Glutamatergic neuron (in vitro differentiated cells): ENCODE measurements at regions not wholly inside any gene's neighbourhood (a gene's known extent, or its start where the extent isn't known, plus 50 kb on each side); places are given as distances from the start of the nearest gene placed in this dataset.
"Not testable (repeated sequence)": the region's sequence is repeated elsewhere in the genome, so short reads cannot be mapped to it uniquely, and the experiment has no call there.

ENCODE experiments used
- DNase-seq: peaks from one replicate; pipeline ENCODE4 v3.0.0; 2022
- H3K27ac Mint-ChIP-seq: one replicate; pipeline ENCODE4 v1.8.0; 2020; ENCODE audit warnings: mild to moderate bottlenecking, mixed read lengths, inconsistent platforms; ENCODE audit not compliant: unreplicated experiment
- H3K27me3 Mint-ChIP-seq: one replicate; pipeline ENCODE4 v1.8.0; 2020; ENCODE audit warnings: mild to moderate bottlenecking, moderate library complexity, mixed read lengths, inconsistent platforms; ENCODE audit not compliant: unreplicated experiment
- H3K36me3 Mint-ChIP-seq: one replicate; pipeline ENCODE4 v1.8.0; 2020; ENCODE audit warnings: mild to moderate bottlenecking, mixed read lengths, inconsistent platforms; ENCODE audit not compliant: unreplicated experiment
- H3K4me1 Mint-ChIP-seq: one replicate; pipeline ENCODE4 v1.8.0; 2020; ENCODE audit warnings: mild to moderate bottlenecking, low read depth, mixed read lengths, inconsistent platforms; ENCODE audit not compliant: unreplicated experiment
- H3K4me3 Mint-ChIP-seq: one replicate; pipeline ENCODE4 v1.8.0; 2020; ENCODE audit warnings: mild to moderate bottlenecking, mixed read lengths, inconsistent platforms; ENCODE audit not compliant: unreplicated experiment
- H3K9me3 Mint-ChIP-seq: one replicate; pipeline ENCODE4 v1.8.0; 2020; ENCODE audit warnings: mild to moderate bottlenecking, moderate library complexity, mixed read lengths, inconsistent platforms; ENCODE audit not compliant: unreplicated experiment
- CTCF ChIP-seq: fragments of 200-600 bp; sonication (generic); IDR thresholded peaks from one replicate; pipeline ENCODE4 v1.5.0; 2021; ENCODE audit not compliant: partially characterized antibody, unreplicated experiment

- H3K4me1 Mint-ChIP-seq = no peaks in the 10 kb centered on the region
- no peak overlapping the region for H3K4me3 Mint-ChIP-seq
- no peaks in the 10 kb centered on the region for H3K27me3 Mint-ChIP-seq
- no peak for DNase-seq
- no peaks in the 10 kb centered on the region for H3K36me3 Mint-ChIP-seq
- no peak overlapping the region for H3K27ac Mint-ChIP-seq
- no peak for TF ChIP-seq CTCF
- H3K9me3 Mint-ChIP-seq = no peaks in the 10 kb centered on the region
Observed at GRCh38 chr1:187063271-187063670, 234.5 kb downstream of the PLA2G4A start.

GRCh38 chr1:187067160-187067559, 238.4 kb downstream of the PLA2G4A start:
- H3K27ac Mint-ChIP-seq = no peak overlapping the region
- no peak for DNase-seq
- no peak for TF ChIP-seq CTCF

GRCh38 chr1:187070076-187070475, 241.3 kb downstream of the PLA2G4A start:
- Mint-ChIP-seq H3K27ac (no peak overlapping the region), H3K4me3 (no peak overlapping the region), H3K4me1 (no peaks in the 10 kb centered on the region), H3K36me3 (peaks cover 4% of the 10 kb centered on the region), H3K9me3 (no peaks in the 10 kb centered on the region), H3K27me3 (no peaks in the 10 kb centered on the region)
- no peak for DNase-seq
- TF ChIP-seq CTCF = no peak

More at GRCh38 chr1:187067160-187067559, 238.4 kb downstream of the PLA2G4A start:
- Mint-ChIP-seq H3K36me3 (no peaks in the 10 kb centered on the region), H3K27me3 (no peaks in the 10 kb centered on the region), H3K4me3 (no peak overlapping the region), H3K9me3 (no peaks in the 10 kb centered on the region), H3K4me1 (no peaks in the 10 kb centered on the region)

GRCh38 chr1:187072262-187073034, 243.7 kb downstream of the PLA2G4A start:
- not testable (repeated sequence) for H3K9me3 Mint-ChIP-seq, H3K27me3 Mint-ChIP-seq, H3K27ac Mint-ChIP-seq, DNase-seq, H3K4me1 Mint-ChIP-seq, H3K36me3 Mint-ChIP-seq, H3K4me3 Mint-ChIP-seq

- H3K4me3 Mint-ChIP-seq, H3K27me3 Mint-ChIP-seq, H3K4me1 Mint-ChIP-seq, DNase-seq, H3K9me3 Mint-ChIP-seq, H3K27ac Mint-ChIP-seq, H3K36me3 Mint-ChIP-seq: not testable (repeated sequence)
Observed at GRCh38 chr1:187073035-187073560, 244.3 kb downstream of the PLA2G4A start.

- H3K36me3 Mint-ChIP-seq, H3K4me3 Mint-ChIP-seq, H3K27me3 Mint-ChIP-seq: not testable (repeated sequence)
Observed at GRCh38 chr1:187073634-187074245, 245.0 kb downstream of the PLA2G4A start.

More at GRCh38 chr1:187073634-187074245, 245.0 kb downstream of the PLA2G4A start:
- not testable (repeated sequence) for H3K9me3 Mint-ChIP-seq, DNase-seq, H3K4me1 Mint-ChIP-seq, H3K27ac Mint-ChIP-seq
